Loucy (cell line): ENCODE measurements at regions not wholly inside any gene's neighbourhood (a gene's known extent, or its start where the extent isn't known, plus 50 kb on each side); places are given as distances from the start of the nearest gene placed in this dataset.

Experiments used
- CTCF ChIP-seq: fragments of 200-600 bp; sonication (generic); conservative IDR thresholded peaks from 2 replicates; pipeline ENCODE4 v1.5.1; 2014; ENCODE audit warnings: mild to moderate bottlenecking, antibody characterized with exemption, low read length
- EZH2phosphoT487 ChIP-seq: fragments of 200-600 bp; IDR thresholded peaks from 2 replicates; pipeline ENCODE4 v1.6.1; 2018; ENCODE audit warnings: antibody characterized with exemption, mild to moderate bottlenecking, moderate library complexity, borderline replicate concordance

- TF ChIP-seq CTCF (no peak), EZH2phosphoT487 (no peak)
Measured at GRCh38 chr18:40760251-40760650, 1194.8 kb upstream of the PIK3C3 start.
